ENCODE measurements at regions not wholly inside any gene's neighbourhood (a gene's known extent, or its start where the extent isn't known, plus 50 kb on each side); places are given as distances from the start of the nearest gene placed in this dataset.

DNA sequence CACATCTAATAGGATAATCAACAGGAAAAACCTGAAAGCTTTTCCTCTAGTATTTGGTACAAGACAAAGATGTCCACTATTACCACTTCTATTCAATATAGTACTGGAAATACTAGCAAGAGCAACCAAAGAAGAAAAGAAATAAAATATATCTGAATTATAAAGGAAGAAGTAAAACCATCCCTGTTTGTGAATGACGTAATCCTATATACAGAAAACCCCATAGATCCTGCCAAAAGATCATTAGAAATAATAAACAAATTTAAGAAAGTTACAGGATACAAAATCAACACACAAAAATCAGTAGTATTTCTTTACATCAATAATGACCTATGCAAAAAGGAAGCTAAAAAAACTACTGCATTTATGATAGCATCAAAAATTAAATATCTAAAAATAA lies 1191.3 kb upstream of the C9orf72 start:
- TF ChIP-seq POLR2A (IDR thresholded peaks at IDR 0.05): no peak
- TF ChIP-seq, protein P1, sequence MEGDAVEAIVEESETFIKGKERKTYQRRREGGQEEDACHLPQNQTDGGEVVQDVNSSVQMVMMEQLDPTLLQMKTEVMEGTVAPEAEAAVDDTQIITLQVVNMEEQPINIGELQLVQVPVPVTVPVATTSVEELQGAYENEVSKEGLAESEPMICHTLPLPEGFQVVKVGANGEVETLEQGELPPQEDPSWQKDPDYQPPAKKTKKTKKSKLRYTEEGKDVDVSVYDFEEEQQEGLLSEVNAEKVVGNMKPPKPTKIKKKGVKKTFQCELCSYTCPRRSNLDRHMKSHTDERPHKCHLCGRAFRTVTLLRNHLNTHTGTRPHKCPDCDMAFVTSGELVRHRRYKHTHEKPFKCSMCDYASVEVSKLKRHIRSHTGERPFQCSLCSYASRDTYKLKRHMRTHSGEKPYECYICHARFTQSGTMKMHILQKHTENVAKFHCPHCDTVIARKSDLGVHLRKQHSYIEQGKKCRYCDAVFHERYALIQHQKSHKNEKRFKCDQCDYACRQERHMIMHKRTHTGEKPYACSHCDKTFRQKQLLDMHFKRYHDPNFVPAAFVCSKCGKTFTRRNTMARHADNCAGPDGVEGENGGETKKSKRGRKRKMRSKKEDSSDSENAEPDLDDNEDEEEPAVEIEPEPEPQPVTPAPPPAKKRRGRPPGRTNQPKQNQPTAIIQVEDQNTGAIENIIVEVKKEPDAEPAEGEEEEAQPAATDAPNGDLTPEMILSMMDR (IDR thresholded peaks at IDR 0.05): no peak

All from prostate gland (tissue), 2 donors.